ENCODE measurements at regions not wholly inside any gene's neighbourhood (a gene's known extent, or its start where the extent isn't known, plus 50 kb on each side); places are given as distances from the start of the nearest gene placed in this dataset.

DNA sequence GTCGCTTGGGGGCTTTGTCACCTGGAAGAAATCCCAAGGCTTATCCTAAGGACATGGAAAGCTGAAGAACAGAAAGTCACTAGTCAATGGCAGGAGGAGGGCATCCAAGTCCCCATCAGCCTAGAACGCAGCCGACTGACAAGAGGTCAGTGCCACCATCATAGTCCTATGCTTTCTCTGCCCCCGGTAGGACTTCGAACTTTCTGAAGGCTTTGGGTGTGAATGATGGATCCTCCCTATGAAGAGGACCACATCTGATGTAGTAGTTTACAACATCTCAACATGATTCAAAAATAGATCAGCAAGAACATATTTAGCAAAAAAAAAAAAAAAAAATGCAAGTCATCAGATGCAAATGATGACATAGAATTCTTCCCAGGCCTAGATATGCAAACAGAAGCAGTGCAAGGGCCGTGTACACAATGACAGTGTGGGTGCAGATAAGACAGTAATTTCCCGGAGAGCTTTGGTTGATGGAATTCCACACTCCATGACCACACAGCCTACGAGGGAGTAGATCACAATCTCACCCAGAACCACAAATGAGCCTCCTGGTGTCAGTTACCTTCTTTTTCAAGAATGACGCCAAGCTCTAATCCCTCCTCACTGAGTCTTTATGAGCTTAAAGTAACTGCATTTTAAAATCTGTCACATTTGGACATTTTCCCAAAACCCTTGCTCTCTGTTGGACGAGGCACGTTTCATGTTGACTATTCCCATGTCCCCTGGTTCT lies 88.2 kb downstream of the PSMG1 start:
- Histone ChIP-seq H3K4me3 (no peak overlapping the region), H3K36me3 (no peaks in the 10 kb centered on the region), H3K27ac (no peak overlapping the region), H3K4me2 (peak overlapping the region; percentile 66; the same call in 1 of the 2 replicates), H3K27me3 (no peaks in the 10 kb centered on the region), H3K9me3 (peaks cover 4% of the 10 kb centered on the region; the same call in 1 of the 2 replicates), H4K20me1 (no peaks in the 10 kb centered on the region), H3K4me1 (peaks cover 63% of the 10 kb centered on the region), H3K9ac (no peak overlapping the region)
- no peak for TF ChIP-seq Cebpa-rat (IDR thresholded peaks at IDR 0.05)

- peaks cover 63% of the 10 kb centered on the region for H3K4me1 ChIP-seq
- TF ChIP-seq Cebpa-rat (IDR thresholded peaks at IDR 0.05), result no peak
- peaks cover 6% of the 10 kb centered on the region; the same call in 1 of the 2 replicates for H3K9me3 ChIP-seq
- H3K27me3 ChIP-seq, result no peaks in the 10 kb centered on the region
- H3K27ac ChIP-seq, result peak overlapping the region; percentile 37
- no peaks in the 10 kb centered on the region for H4K20me1 ChIP-seq
- H3K4me2 ChIP-seq, result peak overlapping the region; percentile 66
- H3K4me3 ChIP-seq, result no peak overlapping the region; the same call in 1 of the 2 replicates
- H3K36me3 ChIP-seq, result no peaks in the 10 kb centered on the region
- H3K9ac ChIP-seq, result no peak overlapping the region
These were observed 89.0 kb downstream of the PSMG1 start for GRCh38 chr21:39094087-39094780.

- TF ChIP-seq Cebpa-rat (IDR thresholded peaks at IDR 0.05), result no peak
- no peaks in the 10 kb centered on the region for H3K27me3 ChIP-seq
- H3K9me3 ChIP-seq, result peaks cover 12% of the 10 kb centered on the region; the same call in 1 of the 2 replicates
- no peak overlapping the region; the same call in 1 of the 2 replicates for H3K4me3 ChIP-seq
- no peaks in the 10 kb centered on the region for H3K36me3 ChIP-seq
- H3K9ac ChIP-seq, result no peak overlapping the region
- H3K27ac ChIP-seq, result peak overlapping the region; percentile 37
- no peaks in the 10 kb centered on the region for H4K20me1 ChIP-seq
- H3K4me2 ChIP-seq, result peak overlapping the region; percentile 66
- H3K4me1 ChIP-seq, result peaks cover 63% of the 10 kb centered on the region
These were observed 89.7 kb downstream of the PSMG1 start for GRCh38 chr21:39093526-39093925.

DNA sequence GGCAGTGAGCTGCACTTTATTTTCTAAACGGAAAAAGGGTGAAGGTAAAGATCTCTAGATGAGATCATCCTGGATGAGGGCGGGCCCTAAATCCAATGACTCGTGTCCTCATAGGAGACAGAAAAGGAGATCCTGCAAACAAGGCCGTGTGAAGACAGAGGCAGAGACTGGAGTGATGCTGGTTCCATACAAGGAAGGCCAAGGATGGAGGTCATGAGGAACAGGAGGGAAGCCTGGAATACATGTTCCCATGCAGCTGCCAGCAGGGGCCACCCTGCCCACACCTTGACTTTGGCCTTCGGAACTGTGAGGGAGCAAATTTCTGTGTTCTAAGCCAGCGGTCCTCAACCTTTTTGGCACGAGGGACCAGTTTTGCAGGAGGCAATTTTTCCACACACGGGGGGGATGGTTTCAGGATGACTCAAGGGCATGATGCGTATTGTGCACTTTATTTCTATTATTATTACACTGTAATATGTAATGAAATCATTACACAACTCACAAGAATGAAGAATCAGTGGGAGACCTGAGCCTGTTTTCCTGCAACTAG lies 94.3 kb downstream of the PSMG1 start:
- no peak overlapping the region for H3K9ac ChIP-seq
- TF ChIP-seq Cebpa-rat (IDR thresholded peaks at IDR 0.05), result no peak
- H3K27me3 ChIP-seq, result no peaks in the 10 kb centered on the region
- H3K36me3 ChIP-seq, result no peaks in the 10 kb centered on the region
- no peaks in the 10 kb centered on the region for H4K20me1 ChIP-seq
- no peak overlapping the region for H3K4me3 ChIP-seq
- peaks cover 12% of the 10 kb centered on the region; the same call in 1 of the 2 replicates for H3K9me3 ChIP-seq
- H3K27ac ChIP-seq, result no peak overlapping the region
- H3K4me1 ChIP-seq, result peaks cover 55% of the 10 kb centered on the region
- no peak overlapping the region for H3K4me2 ChIP-seq

DNA sequence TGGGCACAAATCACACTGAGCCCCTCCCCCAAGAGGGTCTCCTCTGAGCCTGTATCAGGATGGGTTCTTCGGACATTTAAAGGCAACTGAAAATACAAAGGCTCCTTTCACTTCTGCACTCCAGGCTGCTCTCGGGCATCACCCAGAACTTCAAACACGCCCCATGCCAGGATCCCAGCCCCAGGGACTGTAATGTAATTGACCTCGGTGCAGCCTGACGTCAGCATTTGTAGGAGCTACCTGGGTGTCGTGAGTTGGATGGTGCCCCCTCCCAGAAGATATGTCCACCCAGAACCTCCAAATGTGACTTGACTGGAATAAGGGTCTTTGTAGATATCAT lies 95.2 kb downstream of the PSMG1 start:
- H3K9me3 ChIP-seq, result peaks cover 12% of the 10 kb centered on the region; the same call in 1 of the 2 replicates
- H3K27ac ChIP-seq, result no peak overlapping the region
- H3K36me3 ChIP-seq, result no peaks in the 10 kb centered on the region
- H3K4me3 ChIP-seq, result no peak overlapping the region
- no peak for TF ChIP-seq Cebpa-rat (IDR thresholded peaks at IDR 0.05)
- no peaks in the 10 kb centered on the region for H3K27me3 ChIP-seq
- peak overlapping the region; percentile 54 for H3K4me2 ChIP-seq
- peaks cover 46% of the 10 kb centered on the region for H3K4me1 ChIP-seq
- no peaks in the 10 kb centered on the region for H4K20me1 ChIP-seq
- H3K9ac ChIP-seq, result no peak overlapping the region

DNA sequence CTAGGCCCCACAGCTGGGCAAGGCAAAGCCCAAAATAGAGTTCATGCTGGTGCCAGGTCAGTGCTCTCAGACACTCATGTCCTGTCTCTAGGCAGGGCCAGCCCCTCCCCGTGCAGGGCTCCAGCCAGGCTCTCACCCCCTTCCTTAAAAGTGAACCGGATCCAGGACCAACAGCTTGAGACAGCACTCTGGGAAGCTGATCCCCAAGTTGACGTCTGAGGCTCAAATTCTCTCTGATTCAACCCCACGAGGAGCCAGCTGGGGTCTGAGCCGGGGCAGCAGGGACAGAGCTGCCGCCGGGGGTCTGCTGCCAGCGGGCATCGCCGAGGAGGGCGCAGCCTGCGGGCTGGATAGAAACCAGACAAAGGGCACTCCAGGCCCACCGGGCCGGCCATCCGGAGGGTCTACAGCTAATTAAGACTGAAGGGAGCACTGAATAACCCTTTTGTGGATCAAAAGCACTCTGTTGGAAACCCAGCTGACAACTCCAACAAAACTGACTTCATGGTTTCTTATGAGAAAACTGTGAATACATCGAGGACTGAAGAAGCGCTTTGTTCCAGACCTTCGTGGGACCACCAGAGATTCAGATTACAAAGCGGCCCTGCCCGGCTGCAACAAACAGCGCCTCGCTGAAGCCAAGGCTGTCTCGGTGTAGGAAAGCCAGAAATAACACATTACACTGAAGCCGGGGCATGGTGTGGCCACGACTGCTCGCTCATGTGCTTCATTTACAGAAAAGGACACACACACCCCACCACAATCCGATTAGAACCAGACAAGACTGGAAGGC lies 95.8 kb downstream of the PSMG1 start:
- Histone ChIP-seq H3K9me3 (peaks cover 12% of the 10 kb centered on the region; the same call in 1 of the 2 replicates), H3K27me3 (no peaks in the 10 kb centered on the region), H3K4me1 (peaks cover 41% of the 10 kb centered on the region), H4K20me1 (no peaks in the 10 kb centered on the region), H3K4me2 (peak overlapping the region; percentile 54), H3K36me3 (no peaks in the 10 kb centered on the region), H3K27ac (0 out of 2 replicates have a peak overlapping the region, but pooled peaks have one; percentile 9), H3K4me3 (no peak overlapping the region), H3K9ac (no peak overlapping the region)
- TF ChIP-seq Cebpa-rat (IDR thresholded peaks at IDR 0.05), result no peak

GRCh38 chr21:39086547-39086946 lies 96.7 kb downstream of the PSMG1 start:
- H3K27ac ChIP-seq, result no peak overlapping the region
- peaks cover 12% of the 10 kb centered on the region; the same call in 1 of the 2 replicates for H3K9me3 ChIP-seq
- no peaks in the 10 kb centered on the region for H4K20me1 ChIP-seq
- no peak for TF ChIP-seq Cebpa-rat (IDR thresholded peaks at IDR 0.05)
- no peak overlapping the region for H3K4me3 ChIP-seq
- no peak overlapping the region for H3K9ac ChIP-seq
- peaks cover 32% of the 10 kb centered on the region for H3K4me1 ChIP-seq
- no peaks in the 10 kb centered on the region for H3K27me3 ChIP-seq
- no peaks in the 10 kb centered on the region for H3K36me3 ChIP-seq
- H3K4me2 ChIP-seq, result peak overlapping the region; percentile 54; the same call in 1 of the 2 replicates

GRCh38 chr21:39085843-39086405 lies 97.3 kb downstream of the PSMG1 start:
- no peak overlapping the region for H3K4me2 ChIP-seq
- H3K27me3 ChIP-seq, result no peaks in the 10 kb centered on the region
- peaks cover 25% of the 10 kb centered on the region for H3K4me1 ChIP-seq
- H3K9ac ChIP-seq, result no peak overlapping the region
- no peak overlapping the region for H3K4me3 ChIP-seq
- TF ChIP-seq Cebpa-rat (IDR thresholded peaks at IDR 0.05), result no peak
- H3K9me3 ChIP-seq, result peaks cover 12% of the 10 kb centered on the region; the same call in 1 of the 2 replicates
- H3K36me3 ChIP-seq, result no peaks in the 10 kb centered on the region
- no peak overlapping the region for H3K27ac ChIP-seq
- no peaks in the 10 kb centered on the region for H4K20me1 ChIP-seq

Data from BLaER1 (cell line).